Activated T-cell treated with anti-CD3 and anti-CD28 coated beads for 4 hours (primary cell): ENCODE measurements at regions not wholly inside any gene's neighbourhood (a gene's known extent, or its start where the extent isn't known, plus 50 kb on each side); places are given as distances from the start of the nearest gene placed in this dataset.

ENCODE experiments used
- DNase-seq: peaks from one replicate; pipeline ENCODE4 v3.0.0-alpha.2; 2020

- no peak for DNase-seq
These were observed 124.4 kb upstream of the RTL1 start for GRCh38 chr14:101027966-101028365.

- no peak for DNase-seq
These were observed 125.6 kb upstream of the RTL1 start for GRCh38 chr14:101028971-101029667.

GRCh38 chr14:101029668-101030290 lies 126.3 kb upstream of the RTL1 start:
- no peak for DNase-seq

- no peak for DNase-seq
These were observed 127.1 kb upstream of the RTL1 start for GRCh38 chr14:101030586-101030985.

GRCh38 chr14:101031186-101031585 lies 127.7 kb upstream of the RTL1 start:
- DNase-seq = no peak

- DNase-seq = no peak
These were observed 128.2 kb upstream of the RTL1 start for GRCh38 chr14:101031721-101032120.

GRCh38 chr14:101032433-101032832 lies 128.9 kb upstream of the RTL1 start:
- DNase-seq = no peak

- DNase-seq = no peak
These were observed 129.5 kb upstream of the RTL1 start for GRCh38 chr14:101033006-101033405.

- no peak for DNase-seq
These were observed 130.1 kb upstream of the RTL1 start for GRCh38 chr14:101033446-101034165.

- DNase-seq = no peak
These were observed 131.5 kb upstream of the RTL1 start for GRCh38 chr14:101034986-101035385.

GRCh38 chr14:101035466-101036225 lies 132.1 kb upstream of the RTL1 start:
- no peak for DNase-seq

- no peak for DNase-seq
These were observed 133.7 kb upstream of the RTL1 start for GRCh38 chr14:101037021-101037817.

- no peak for DNase-seq
These were observed 135.7 kb upstream of the RTL1 start for GRCh38 chr14:101039031-101039754.

- no peak for DNase-seq
These were observed 136.2 kb upstream of the RTL1 start for GRCh38 chr14:101039755-101040138.

GRCh38 chr14:101040538-101041442 lies 137.3 kb upstream of the RTL1 start:
- no peak for DNase-seq

- DNase-seq = no peak
These were observed 140.4 kb upstream of the RTL1 start for GRCh38 chr14:101043891-101044290.

GRCh38 chr14:101044741-101045140 lies 141.2 kb upstream of the RTL1 start:
- no peak for DNase-seq

- no peak for DNase-seq
These were observed 142.0 kb upstream of the RTL1 start for GRCh38 chr14:101045511-101045910.

GRCh38 chr14:101046071-101046470 lies 142.5 kb upstream of the RTL1 start:
- DNase-seq = no peak

GRCh38 chr14:101047326-101047725 lies 143.8 kb upstream of the RTL1 start:
- no peak for DNase-seq

- DNase-seq = no peak
These were observed 145.2 kb upstream of the RTL1 start for GRCh38 chr14:101048766-101049165.
